Nephron progenitor cell (in vitro differentiated cells): ENCODE measurements at regions not wholly inside any gene's neighbourhood (a gene's known extent, or its start where the extent isn't known, plus 50 kb on each side); places are given as distances from the start of the nearest gene placed in this dataset.

Experiments used
- DNase-seq: peaks from one replicate; pipeline ENCODE4 v3.0.0; 2021
- H3K27ac Mint-ChIP-seq: 2 replicates; pipeline ENCODE4 v1.8.0; 2021; ENCODE audit warnings: mild to moderate bottlenecking, moderate library complexity, mixed read lengths
- H3K27me3 Mint-ChIP-seq: 2 replicates; pipeline ENCODE4 v1.8.0; 2021; ENCODE audit warnings: mild to moderate bottlenecking, low read depth, mixed read lengths; ENCODE audit not compliant: poor library complexity
- H3K36me3 Mint-ChIP-seq: 2 replicates; pipeline ENCODE4 v1.8.0; 2021; ENCODE audit warnings: low read depth, mixed read lengths
- H3K4me1 Mint-ChIP-seq: 2 replicates; pipeline ENCODE4 v1.8.0; 2021; ENCODE audit warnings: mixed read lengths
- H3K4me3 Mint-ChIP-seq: 2 replicates; pipeline ENCODE4 v1.8.0; 2021; ENCODE audit warnings: mild to moderate bottlenecking, moderate library complexity, mixed read lengths
- H3K9me3 Mint-ChIP-seq: 2 replicates; pipeline ENCODE4 v1.8.0; 2021; ENCODE audit warnings: mild to moderate bottlenecking, moderate library complexity, mixed read lengths
- TF ChIP-seq, protein P1 (sequence below): fragments of 200-600 bp; sonication (generic); IDR thresholded peaks from 2 replicates; pipeline ENCODE4 v1.5.0; 2021; ENCODE audit warnings: antibody characterized with exemption

GRCh38 chr3:27847697-27848096 lies 125.6 kb upstream of the EOMES start:
- H3K4me3 Mint-ChIP-seq = no peak overlapping the region
- H3K4me1 Mint-ChIP-seq = no peaks in the 10 kb centered on the region
- TF ChIP-seq, protein P1, sequence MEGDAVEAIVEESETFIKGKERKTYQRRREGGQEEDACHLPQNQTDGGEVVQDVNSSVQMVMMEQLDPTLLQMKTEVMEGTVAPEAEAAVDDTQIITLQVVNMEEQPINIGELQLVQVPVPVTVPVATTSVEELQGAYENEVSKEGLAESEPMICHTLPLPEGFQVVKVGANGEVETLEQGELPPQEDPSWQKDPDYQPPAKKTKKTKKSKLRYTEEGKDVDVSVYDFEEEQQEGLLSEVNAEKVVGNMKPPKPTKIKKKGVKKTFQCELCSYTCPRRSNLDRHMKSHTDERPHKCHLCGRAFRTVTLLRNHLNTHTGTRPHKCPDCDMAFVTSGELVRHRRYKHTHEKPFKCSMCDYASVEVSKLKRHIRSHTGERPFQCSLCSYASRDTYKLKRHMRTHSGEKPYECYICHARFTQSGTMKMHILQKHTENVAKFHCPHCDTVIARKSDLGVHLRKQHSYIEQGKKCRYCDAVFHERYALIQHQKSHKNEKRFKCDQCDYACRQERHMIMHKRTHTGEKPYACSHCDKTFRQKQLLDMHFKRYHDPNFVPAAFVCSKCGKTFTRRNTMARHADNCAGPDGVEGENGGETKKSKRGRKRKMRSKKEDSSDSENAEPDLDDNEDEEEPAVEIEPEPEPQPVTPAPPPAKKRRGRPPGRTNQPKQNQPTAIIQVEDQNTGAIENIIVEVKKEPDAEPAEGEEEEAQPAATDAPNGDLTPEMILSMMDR = no peak
- H3K9me3 Mint-ChIP-seq = peaks cover 15% of the 10 kb centered on the region
- peaks cover 20% of the 10 kb centered on the region for H3K36me3 Mint-ChIP-seq
- no peak for DNase-seq
- H3K27me3 Mint-ChIP-seq = peaks cover 3% of the 10 kb centered on the region
- no peak overlapping the region for H3K27ac Mint-ChIP-seq

- Mint-ChIP-seq H3K27me3 (peaks cover 3% of the 10 kb centered on the region), H3K9me3 (peaks cover 15% of the 10 kb centered on the region)
These were observed 126.7 kb upstream of the EOMES start for GRCh38 chr3:27848826-27849225.

GRCh38 chr3:27859821-27860220 lies 137.7 kb upstream of the EOMES start:
- no peaks in the 10 kb centered on the region for H3K4me1 Mint-ChIP-seq
- TF ChIP-seq, protein P1 = no peak
- no peak for DNase-seq

More at GRCh38 chr3:27848826-27849225, 126.7 kb upstream of the EOMES start:
- Mint-ChIP-seq H3K27ac (no peak overlapping the region), H3K4me1 (no peaks in the 10 kb centered on the region), H3K36me3 (peaks cover 20% of the 10 kb centered on the region), H3K4me3 (no peak overlapping the region)
- TF ChIP-seq, protein P1 = no peak
- no peak for DNase-seq

DNA sequence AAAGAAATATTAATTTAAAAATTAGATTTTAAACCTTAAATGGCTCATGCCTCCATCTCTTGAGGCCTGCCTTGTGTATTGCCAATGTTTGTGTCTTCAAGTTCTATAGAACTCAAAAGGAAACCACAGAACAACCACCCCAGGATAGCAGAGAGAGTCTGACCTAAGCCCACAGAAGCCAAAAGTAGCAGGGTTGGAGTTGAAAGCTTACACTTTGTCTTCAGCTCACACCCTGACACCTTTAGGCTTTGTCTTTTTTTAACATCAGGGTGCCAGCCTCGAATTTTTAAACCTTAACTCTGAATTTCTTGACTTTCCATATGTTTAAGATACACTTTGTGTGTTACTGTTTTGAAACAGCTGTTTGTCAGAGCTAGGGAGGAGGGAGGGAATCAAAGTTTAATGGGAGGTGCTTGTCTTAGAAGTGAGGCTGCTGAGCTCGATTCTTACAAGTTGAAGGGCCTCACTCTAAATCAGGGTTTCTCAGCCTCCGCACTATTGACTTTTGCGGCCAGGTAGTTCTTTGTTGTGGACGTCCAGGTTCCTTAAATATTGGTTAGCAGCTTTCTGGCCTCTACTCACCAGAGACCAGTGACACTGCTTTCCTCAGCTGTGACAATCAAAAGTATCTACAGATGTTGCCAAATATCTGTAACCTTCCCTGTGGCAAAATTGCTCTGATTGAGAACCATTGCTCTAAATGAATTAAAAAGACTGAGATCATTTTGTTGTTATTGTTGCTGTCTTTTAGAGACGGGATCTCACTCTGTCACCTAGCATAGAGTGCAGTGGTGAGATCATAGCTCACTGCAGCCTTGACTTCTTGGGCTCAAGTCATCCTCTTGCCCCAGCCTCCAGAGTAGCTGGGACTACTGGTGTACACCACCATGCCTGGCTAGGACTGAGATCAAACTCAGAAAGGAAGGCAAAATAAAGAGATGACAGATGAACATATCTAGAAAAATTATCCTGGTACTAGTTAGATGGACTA lies 139.2 kb upstream of the EOMES start:
- H3K36me3 Mint-ChIP-seq = no peaks in the 10 kb centered on the region
- H3K9me3 Mint-ChIP-seq = peaks cover 5% of the 10 kb centered on the region
- H3K27me3 Mint-ChIP-seq = no peaks in the 10 kb centered on the region
- TF ChIP-seq, protein P1 = no peak
- no peak for DNase-seq
- H3K27ac Mint-ChIP-seq = no peak overlapping the region
- no peak overlapping the region for H3K4me3 Mint-ChIP-seq
- H3K4me1 Mint-ChIP-seq = no peaks in the 10 kb centered on the region

More at GRCh38 chr3:27859821-27860220, 137.7 kb upstream of the EOMES start:
- Mint-ChIP-seq H3K4me3 (no peak overlapping the region), H3K9me3 (peaks cover 5% of the 10 kb centered on the region), H3K27ac (no peak overlapping the region), H3K27me3 (no peaks in the 10 kb centered on the region), H3K36me3 (no peaks in the 10 kb centered on the region)

GRCh38 chr3:27865731-27866130 lies 143.6 kb upstream of the EOMES start:
- Mint-ChIP-seq H3K27me3 (no peaks in the 10 kb centered on the region), H3K4me3 (no peak overlapping the region), H3K4me1 (no peaks in the 10 kb centered on the region), H3K36me3 (peaks cover 25% of the 10 kb centered on the region), H3K27ac (no peak overlapping the region), H3K9me3 (peaks cover 27% of the 10 kb centered on the region)
- TF ChIP-seq, protein P1 = no peak
- DNase-seq = no peak

GRCh38 chr3:27869152-27869551 lies 147.0 kb upstream of the EOMES start:
- H3K9me3 Mint-ChIP-seq = peaks cover 27% of the 10 kb centered on the region
- H3K27me3 Mint-ChIP-seq = no peaks in the 10 kb centered on the region
- no peak for DNase-seq
- H3K4me3 Mint-ChIP-seq = no peak overlapping the region
- TF ChIP-seq, protein P1 = no peak
- H3K4me1 Mint-ChIP-seq = no peaks in the 10 kb centered on the region
- peaks cover 26% of the 10 kb centered on the region for H3K36me3 Mint-ChIP-seq
- no peak overlapping the region for H3K27ac Mint-ChIP-seq
